DND-41 (cell line): ENCODE measurements at regions not wholly inside any gene's neighbourhood (a gene's known extent, or its start where the extent isn't known, plus 50 kb on each side); places are given as distances from the start of the nearest gene placed in this dataset.

Experiments used
- ATAC-seq: fragments of 200-7000 bp; cut with Tn5 transposase; 3 replicates; pipeline ENCODE4 v1.9.1; 2021; ENCODE audit warnings: low read depth; ENCODE audit not compliant: insufficient read depth
- DNase-seq: peaks from one replicate; pipeline ENCODE4 v3.0.0-alpha.2; 2020
- H2AFZ ChIP-seq: 2 replicates; pipeline ENCODE4 v1.6.0; 2012; ENCODE audit warnings: low read depth, low read length
- H3K27ac ChIP-seq: 2 replicates; pipeline ENCODE4 v1.5.1; 2012; ENCODE audit warnings: low read length, inconsistent platforms
- H3K27me3 ChIP-seq: fragments of 200-600 bp; sonication (generic); 2 replicates; pipeline ENCODE4 v1.6.0; 2012; ENCODE audit warnings: low read length, mild to moderate bottlenecking, inconsistent platforms; ENCODE audit not compliant: insufficient read depth, poor library complexity
- H3K36me3 ChIP-seq: 2 replicates; pipeline ENCODE4 v1.5.1; 2012; ENCODE audit warnings: low read length, inconsistent platforms; ENCODE audit not compliant: insufficient read depth
- H3K4me1 ChIP-seq: 2 replicates; pipeline ENCODE4 v1.5.1; 2012; ENCODE audit warnings: mild to moderate bottlenecking, low read length; ENCODE audit not compliant: insufficient read depth
- H3K4me2 ChIP-seq: 2 replicates; pipeline ENCODE4 v1.6.0; 2012; ENCODE audit warnings: mild to moderate bottlenecking, moderate library complexity, low read length, inconsistent platforms; ENCODE audit not compliant: insufficient read depth
- H3K4me3 ChIP-seq, 2 experiments: fragments of 200-600 bp in 1 of 2; shearing (Covaris generic) in 1 of 2; 2 replicates each; pipeline ENCODE4 v1.5.1; 2012 to 2016; ENCODE audit warnings: inconsistent platforms in 2 of 2, low read length in 2 of 2, mild to moderate bottlenecking in 2 of 2, low read depth in 1 of 2, moderate library complexity in 1 of 2
- H3K79me2 ChIP-seq: 2 replicates; pipeline ENCODE4 v1.6.0; 2012; ENCODE audit warnings: low read length, inconsistent platforms; ENCODE audit not compliant: insufficient read depth
- H3K9ac ChIP-seq: 2 replicates; pipeline ENCODE4 v1.6.0; 2012; ENCODE audit warnings: low read depth, mild to moderate bottlenecking, inconsistent platforms, low read length, moderate library complexity
- H3K9me3 ChIP-seq: 2 replicates; pipeline ENCODE4 v1.5.1; 2012; ENCODE audit warnings: low read length, moderate library complexity, mild to moderate bottlenecking, inconsistent platforms; ENCODE audit not compliant: insufficient read depth, severe bottlenecking
- H4K20me1 ChIP-seq: 2 replicates; pipeline ENCODE4 v1.6.0; 2012; ENCODE audit warnings: low read length; ENCODE audit not compliant: insufficient read depth
- EZH2 ChIP-seq: IDR thresholded peaks from 3 replicates; pipeline ENCODE4 v1.6.1; 2012; ENCODE audit warnings: borderline replicate concordance, low read depth, mild to moderate bottlenecking, moderate library complexity, low read length, inconsistent platforms; ENCODE audit not compliant: severe bottlenecking
- TF ChIP-seq, protein P1 (sequence below): IDR thresholded peaks from 2 replicates; pipeline ENCODE4 v1.5.1; 2012; ENCODE audit warnings: borderline replicate concordance, low read length, moderate library complexity, mild to moderate bottlenecking; ENCODE audit not compliant: poor library complexity, severe bottlenecking; ENCODE audit errors: extremely low read depth

DNA sequence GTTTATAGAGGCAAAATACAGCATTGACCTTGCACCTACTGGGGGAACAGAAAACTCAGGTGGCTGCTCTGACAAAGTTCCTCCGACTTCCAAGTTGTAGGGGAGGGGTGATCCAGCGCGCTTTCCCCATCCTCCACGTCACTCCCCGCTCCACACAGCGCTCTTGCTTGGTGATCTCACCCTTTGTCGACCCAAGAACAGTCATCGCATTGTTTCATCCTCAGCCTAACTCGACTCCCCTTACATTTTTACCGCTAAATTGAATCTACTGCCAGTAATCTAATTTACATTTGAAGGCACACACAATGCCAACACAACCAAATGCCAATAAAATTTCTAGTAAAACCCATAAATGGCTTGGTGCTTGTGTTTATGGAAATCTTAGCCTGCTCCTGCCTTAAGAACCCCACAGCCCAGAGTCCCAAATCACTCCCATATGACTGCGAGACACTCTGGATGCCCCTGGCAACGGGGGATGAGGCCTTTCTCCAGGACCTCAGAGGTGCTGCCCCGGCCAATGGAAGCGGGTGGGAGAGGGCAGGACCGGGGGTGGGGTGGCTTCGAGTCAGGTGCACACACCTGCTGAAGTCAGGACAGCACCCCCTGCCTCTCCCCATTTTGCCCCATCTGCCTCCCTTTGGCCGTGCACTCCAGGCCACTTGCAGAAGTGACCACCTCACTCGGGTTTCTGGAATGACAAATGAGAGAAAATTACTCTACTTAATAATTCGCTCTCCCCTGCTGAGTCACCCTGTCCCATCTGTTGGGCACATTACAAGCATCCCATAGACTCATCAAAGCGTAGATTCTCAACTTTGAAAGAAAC lies 98.2 kb upstream of the GSC start:
- Histone ChIP-seq H3K36me3 (no peaks in the 10 kb centered on the region), H3K4me2 (no peak overlapping the region), H3K9me3 (no peaks in the 10 kb centered on the region), H3K27ac (no peak overlapping the region), H4K20me1 (no peaks in the 10 kb centered on the region), H3K4me3 (no peak overlapping the region), H3K79me2 (no peaks in the 10 kb centered on the region), H3K4me1 (no peaks in the 10 kb centered on the region), H2AFZ (no peak overlapping the region), H3K27me3 (peaks cover 4% of the 10 kb centered on the region), H3K9ac (no peak overlapping the region)
- ATAC-seq = no peak
- TF ChIP-seq, protein P1, sequence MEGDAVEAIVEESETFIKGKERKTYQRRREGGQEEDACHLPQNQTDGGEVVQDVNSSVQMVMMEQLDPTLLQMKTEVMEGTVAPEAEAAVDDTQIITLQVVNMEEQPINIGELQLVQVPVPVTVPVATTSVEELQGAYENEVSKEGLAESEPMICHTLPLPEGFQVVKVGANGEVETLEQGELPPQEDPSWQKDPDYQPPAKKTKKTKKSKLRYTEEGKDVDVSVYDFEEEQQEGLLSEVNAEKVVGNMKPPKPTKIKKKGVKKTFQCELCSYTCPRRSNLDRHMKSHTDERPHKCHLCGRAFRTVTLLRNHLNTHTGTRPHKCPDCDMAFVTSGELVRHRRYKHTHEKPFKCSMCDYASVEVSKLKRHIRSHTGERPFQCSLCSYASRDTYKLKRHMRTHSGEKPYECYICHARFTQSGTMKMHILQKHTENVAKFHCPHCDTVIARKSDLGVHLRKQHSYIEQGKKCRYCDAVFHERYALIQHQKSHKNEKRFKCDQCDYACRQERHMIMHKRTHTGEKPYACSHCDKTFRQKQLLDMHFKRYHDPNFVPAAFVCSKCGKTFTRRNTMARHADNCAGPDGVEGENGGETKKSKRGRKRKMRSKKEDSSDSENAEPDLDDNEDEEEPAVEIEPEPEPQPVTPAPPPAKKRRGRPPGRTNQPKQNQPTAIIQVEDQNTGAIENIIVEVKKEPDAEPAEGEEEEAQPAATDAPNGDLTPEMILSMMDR = no peak
- no peak for TF ChIP-seq EZH2
- no peak for DNase-seq

- no peaks in the 10 kb centered on the region for H4K20me1 ChIP-seq
- no peak overlapping the region for H2AFZ ChIP-seq
- no peaks in the 10 kb centered on the region for H3K9me3 ChIP-seq
- no peak overlapping the region for H3K9ac ChIP-seq
- no peak for ATAC-seq
- no peak overlapping the region for H3K27ac ChIP-seq
- no peak for DNase-seq
- no peak overlapping the region for H3K4me2 ChIP-seq
- H3K27me3 ChIP-seq = peaks cover 4% of the 10 kb centered on the region
- H3K4me3 ChIP-seq = no peak overlapping the region
- no peaks in the 10 kb centered on the region for H3K36me3 ChIP-seq
- H3K79me2 ChIP-seq = no peaks in the 10 kb centered on the region
- H3K4me1 ChIP-seq = no peaks in the 10 kb centered on the region
- TF ChIP-seq EZH2 = no peak
- TF ChIP-seq, protein P1 = no peak
Measured at GRCh38 chr14:94867209-94867608, 97.3 kb upstream of the GSC start.

DNA sequence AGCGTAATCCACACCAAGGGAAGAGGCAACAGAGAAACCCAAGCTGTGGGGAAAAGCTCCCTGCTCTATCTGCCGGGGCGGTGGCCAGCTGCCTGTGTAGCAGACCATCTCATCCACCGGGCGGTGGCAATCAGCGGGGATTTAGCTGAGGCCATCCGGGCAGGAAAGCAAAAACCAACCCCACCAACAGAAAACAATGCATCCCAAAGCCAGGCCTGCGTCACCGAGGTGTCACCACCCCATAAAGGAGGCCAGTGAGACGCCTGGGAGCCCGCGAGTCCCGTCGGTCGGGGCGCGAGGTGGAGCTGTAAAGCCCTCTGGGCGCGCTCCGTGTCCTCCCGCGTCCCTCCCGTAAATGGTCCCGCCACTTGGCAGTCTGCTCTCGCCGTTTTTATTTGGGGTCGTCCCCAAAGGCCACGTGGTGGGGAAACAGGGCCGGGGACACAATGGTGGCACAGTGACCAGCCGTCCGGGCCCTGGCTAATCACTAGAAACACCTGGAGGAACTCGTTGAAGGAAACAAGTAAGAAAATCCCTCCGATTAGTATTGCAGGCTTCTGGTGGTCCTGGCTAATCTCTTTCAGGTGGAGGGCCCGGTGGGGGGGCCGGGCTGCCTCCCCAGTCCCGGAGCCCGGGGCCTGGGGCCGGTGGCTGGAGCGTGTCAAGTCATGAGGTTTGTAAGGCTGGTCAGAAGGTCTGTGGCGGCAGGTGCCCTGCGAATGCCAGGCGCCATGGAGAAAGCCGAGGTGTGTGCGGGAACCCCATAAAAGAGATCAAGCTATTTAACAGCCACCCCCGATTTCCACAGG lies 94.7 kb upstream of the GSC start:
- H3K9me3 ChIP-seq = no peaks in the 10 kb centered on the region
- TF ChIP-seq, protein P1 = no peak
- TF ChIP-seq EZH2 = no peak
- ATAC-seq (no peak), DNase-seq (no peak)
- H3K79me2 ChIP-seq = no peaks in the 10 kb centered on the region
- H3K9ac ChIP-seq = no peak overlapping the region
- no peaks in the 10 kb centered on the region for H4K20me1 ChIP-seq
- no peak overlapping the region for H2AFZ ChIP-seq
- no peaks in the 10 kb centered on the region for H3K4me1 ChIP-seq
- H3K4me2 ChIP-seq = no peak overlapping the region
- H3K36me3 ChIP-seq = no peaks in the 10 kb centered on the region
- H3K27me3 ChIP-seq = no peaks in the 10 kb centered on the region
- no peak overlapping the region for H3K4me3 ChIP-seq
- H3K27ac ChIP-seq = no peak overlapping the region
